ENCODE measurements at regions not wholly inside any gene's neighbourhood (a gene's known extent, or its start where the extent isn't known, plus 50 kb on each side); places are given as distances from the start of the nearest gene placed in this dataset.
"Not testable (repeated sequence)": the region's sequence is repeated elsewhere in the genome, so short reads cannot be mapped to it uniquely, and the experiment has no call there.

- no peak for DNase-seq (ENCODE audit: insufficient read length, low spot score)
- FAIRE-seq, result no peak
These were observed 201.1 kb upstream of the GLRA1 start for GRCh38 chr5:152125661-152126205.

GRCh38 chr5:152124409-152125041 lies 199.9 kb upstream of the GLRA1 start:
- DNase-seq (ENCODE audit: insufficient read length, low spot score), result no peak
- no peak for FAIRE-seq

- FAIRE-seq, result no peak
- no peak for DNase-seq (ENCODE audit: insufficient read length, low spot score)
These were observed 194.2 kb upstream of the GLRA1 start for GRCh38 chr5:152118676-152119470.

GRCh38 chr5:152116934-152117333 lies 192.3 kb upstream of the GLRA1 start:
- DNase-seq (ENCODE audit: insufficient read length, low spot score) (no peak), FAIRE-seq (no peak)

- FAIRE-seq (no peak), DNase-seq (ENCODE audit: insufficient read length, low spot score) (no peak)
These were observed 188.8 kb upstream of the GLRA1 start for GRCh38 chr5:152113401-152113800.

DNA sequence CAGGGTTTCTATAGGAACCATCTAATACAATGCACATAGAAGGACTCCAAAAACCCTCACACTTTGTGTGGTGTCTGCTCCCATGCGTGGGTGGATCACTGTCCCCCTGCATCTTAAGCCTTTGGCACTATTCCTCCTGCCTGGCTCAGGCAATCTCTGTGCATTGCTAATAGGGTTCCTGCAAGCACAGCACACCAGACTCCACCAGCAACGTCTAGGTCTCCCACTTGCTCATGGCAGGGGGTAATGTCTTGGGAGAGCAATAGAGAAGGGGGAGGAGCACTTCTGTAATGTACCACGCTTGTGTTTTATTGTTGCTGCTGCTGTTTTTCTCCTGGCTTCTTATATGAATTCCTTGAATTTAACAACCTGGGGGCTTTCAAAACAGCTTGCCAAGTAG lies 182.6 kb upstream of the GLRA1 start:
- FAIRE-seq (no peak), DNase-seq (ENCODE audit: insufficient read length, low spot score) (no peak)

- DNase-seq (ENCODE audit: insufficient read length, low spot score) (no peak), FAIRE-seq (no peak)
These were observed 181.9 kb upstream of the GLRA1 start for GRCh38 chr5:152106571-152106970.

GRCh38 chr5:152105085-152105484 lies 180.4 kb upstream of the GLRA1 start:
- FAIRE-seq (no peak), DNase-seq (ENCODE audit: insufficient read length, low spot score) (no peak)

DNA sequence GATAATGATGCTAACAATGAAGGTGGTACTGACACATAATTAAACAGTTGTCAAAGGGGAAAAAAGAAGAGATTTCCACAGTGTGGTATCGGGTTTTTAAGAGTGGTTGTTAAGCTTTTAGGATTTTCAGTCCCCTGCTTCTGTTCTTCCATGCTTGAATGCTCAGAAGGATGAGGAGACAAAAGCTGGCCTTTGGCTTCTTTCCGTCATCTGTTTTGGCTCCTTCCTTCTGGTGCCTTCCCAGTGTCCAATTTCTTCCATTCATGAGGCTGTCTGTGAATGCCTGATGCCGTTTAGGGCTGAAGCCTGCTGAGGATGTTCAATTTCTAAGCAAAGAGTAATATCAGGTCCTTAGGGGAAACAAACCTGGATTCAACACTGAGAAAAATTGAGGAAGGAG lies 179.6 kb upstream of the GLRA1 start:
- FAIRE-seq, result no peak

GRCh38 chr5:152102908-152103307 lies 178.3 kb upstream of the GLRA1 start:
- not testable (repeated sequence) for DNase-seq (ENCODE audit: insufficient read length, low spot score); FAIRE-seq

More for the DNA sequence above, 179.6 kb upstream of the GLRA1 start:
- DNase-seq (ENCODE audit: insufficient read length, low spot score), result no peak

- no peak for DNase-seq (ENCODE audit: insufficient read length, low spot score)
- no peak for FAIRE-seq
These were observed 177.4 kb upstream of the GLRA1 start for GRCh38 chr5:152102057-152102456.

DNA sequence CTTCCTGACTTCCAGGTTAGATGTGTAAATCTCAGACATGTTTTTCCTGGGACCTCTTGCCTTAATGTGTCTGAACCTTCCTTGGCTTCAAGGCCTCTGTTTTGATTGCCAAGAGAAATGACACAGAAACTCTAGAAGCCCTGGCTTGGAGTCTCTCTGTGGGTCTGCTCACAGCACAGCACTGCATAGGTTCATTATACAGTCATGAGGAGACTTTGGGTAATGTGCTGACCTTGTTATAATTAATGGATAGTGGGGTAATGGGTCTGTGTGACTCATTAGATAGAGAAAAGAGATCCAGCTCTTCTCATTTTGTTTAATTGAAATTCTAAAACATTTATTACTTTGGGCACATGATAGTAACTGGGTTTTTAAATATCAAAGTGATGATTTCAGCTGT lies 175.8 kb upstream of the GLRA1 start:
- FAIRE-seq (no peak), DNase-seq (ENCODE audit: insufficient read length, low spot score) (no peak)

DNA sequence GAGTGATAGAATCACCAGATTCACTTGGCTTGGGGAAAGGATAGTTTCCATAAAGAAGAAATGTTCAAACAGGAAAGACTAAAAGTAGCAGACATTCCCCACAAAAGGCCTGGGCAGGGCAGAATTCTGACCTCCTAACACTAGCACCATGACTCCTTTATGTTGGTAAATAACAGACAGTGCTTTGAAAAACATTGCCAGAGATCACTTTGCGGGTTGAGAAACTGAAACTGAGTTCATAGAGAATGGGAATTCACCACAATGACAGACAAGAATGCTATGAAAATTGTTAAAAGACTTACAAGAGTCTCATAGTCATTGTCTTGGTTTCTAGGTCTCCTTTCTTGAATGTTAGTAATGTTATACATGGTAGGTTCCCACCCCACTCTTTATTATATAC lies 172.5 kb upstream of the GLRA1 start:
- DNase-seq (ENCODE audit: insufficient read length, low spot score), result no peak
- no peak for FAIRE-seq

- no peak for DNase-seq (ENCODE audit: insufficient read length, low spot score)
- FAIRE-seq, result no peak
These were observed 170.1 kb upstream of the GLRA1 start for GRCh38 chr5:152094716-152095115.

DNA sequence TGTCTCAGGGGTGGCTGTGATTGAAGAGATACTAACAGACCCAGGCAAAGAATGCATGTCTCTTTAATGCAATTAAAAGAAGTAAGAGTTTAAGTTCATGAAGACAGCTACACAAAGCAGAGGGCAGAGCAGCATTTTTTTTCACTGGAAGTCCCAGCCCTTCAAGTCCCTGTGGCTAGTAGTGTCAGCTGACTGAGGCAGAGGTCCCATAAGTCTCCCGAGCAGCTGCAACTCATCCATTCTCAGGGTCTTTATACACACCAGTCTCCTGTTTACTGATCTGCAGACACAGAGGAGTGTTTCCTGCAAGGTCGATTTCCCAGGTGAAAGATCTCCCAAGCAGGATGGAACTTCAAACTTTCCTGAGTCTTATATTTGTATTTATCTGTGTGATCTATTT lies 169.4 kb upstream of the GLRA1 start:
- FAIRE-seq (no peak), DNase-seq (ENCODE audit: insufficient read length, low spot score) (no peak)

- FAIRE-seq (no peak), DNase-seq (ENCODE audit: insufficient read length, low spot score) (no peak)
These were observed 167.9 kb upstream of the GLRA1 start for GRCh38 chr5:152092580-152092979.

DNA sequence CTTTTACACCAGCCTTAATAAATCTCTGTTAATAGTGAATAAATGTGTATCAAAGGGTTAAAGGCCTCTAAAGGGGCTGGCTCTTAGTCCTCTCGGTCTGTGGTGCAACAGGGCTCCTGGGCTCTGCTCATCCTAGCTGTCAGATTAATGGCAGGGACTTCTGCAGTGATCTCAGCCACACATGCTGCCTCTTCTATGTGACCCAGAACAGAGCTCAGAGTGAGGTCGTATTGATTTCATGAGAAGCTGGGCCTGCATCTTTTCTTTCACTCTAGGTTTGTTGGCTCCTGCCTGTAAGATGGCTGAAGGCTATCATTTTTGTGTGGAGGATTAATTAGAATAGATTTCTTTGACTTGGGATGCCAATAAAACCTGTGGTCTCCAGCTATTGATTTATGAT lies 165.0 kb upstream of the GLRA1 start:
- DNase-seq (ENCODE audit: insufficient read length, low spot score) (no peak), FAIRE-seq (no peak)

- DNase-seq (ENCODE audit: insufficient read length, low spot score) (no peak), FAIRE-seq (no peak)
These were observed 162.0 kb upstream of the GLRA1 start for GRCh38 chr5:152086668-152087067.

DNA sequence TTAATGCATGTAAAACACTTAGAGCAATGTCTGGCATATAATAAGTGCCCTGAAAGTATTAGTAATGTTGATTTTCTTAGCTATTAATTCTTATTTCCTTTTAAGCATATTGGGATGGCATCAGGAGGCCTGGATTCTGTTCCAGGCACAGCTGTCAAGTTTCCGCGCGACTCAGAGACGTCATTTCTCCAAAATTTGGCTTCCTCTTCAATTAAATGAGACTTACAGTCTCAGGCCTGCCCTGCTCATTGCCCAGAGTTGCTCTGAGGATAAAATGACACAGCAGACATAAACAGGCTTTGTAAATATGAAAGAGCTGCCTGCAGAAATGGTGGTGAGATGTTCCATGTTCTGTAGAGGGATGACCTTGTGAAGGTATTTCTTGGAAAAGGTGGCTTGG lies 159.8 kb upstream of the GLRA1 start:
- DNase-seq (ENCODE audit: insufficient read length, low spot score) (no peak), FAIRE-seq (no peak)

GRCh38 chr5:152083231-152083630 lies 158.6 kb upstream of the GLRA1 start:
- FAIRE-seq, result no peak
- no peak for DNase-seq (ENCODE audit: insufficient read length, low spot score)

GRCh38 chr5:152072091-152072490 lies 147.4 kb upstream of the GLRA1 start:
- DNase-seq (ENCODE audit: insufficient read length, low spot score) (no peak), FAIRE-seq (no peak)

- DNase-seq (ENCODE audit: insufficient read length, low spot score), result no peak
- no peak for FAIRE-seq
These were observed 145.9 kb upstream of the GLRA1 start for GRCh38 chr5:152070591-152070990.

Data from GM19239 (cell line).